Transverse colon (tissue), 4 donors: ENCODE measurements at regions not wholly inside any gene's neighbourhood (a gene's known extent, or its start where the extent isn't known, plus 50 kb on each side); places are given as distances from the start of the nearest gene placed in this dataset.
"Not testable (repeated sequence)": the region's sequence is repeated elsewhere in the genome, so short reads cannot be mapped to it uniquely, and the experiment has no call there.

Source experiments
- DNase-seq: peaks from one replicate; pipeline ENCODE4 v3.0.0-alpha.2; 2019
- H3K27ac ChIP-seq, 4 donors: fragments of 200-600 bp; sonication (generic); 2 replicates each; pipeline ENCODE4 v1.5.1; 2016 to 2018; ENCODE audit warnings: inconsistent platforms in 4 of 4
- H3K27me3 ChIP-seq: fragments of 200-600 bp; sonication (generic); 2 replicates; pipeline ENCODE4 v1.5.1; 2017; ENCODE audit warnings: inconsistent platforms
- H3K36me3 ChIP-seq, 4 donors: fragments of 200-600 bp; sonication (generic); 2 replicates each; pipeline ENCODE4 v1.5.1; 2017 to 2019; ENCODE audit warnings: inconsistent platforms in 4 of 4
- H3K4me1 ChIP-seq, 4 donors: fragments of 200-600 bp; sonication (generic); 2 replicates each; pipeline ENCODE4 v1.5.1; 2017 to 2020; ENCODE audit warnings: inconsistent platforms in 4 of 4
- H3K4me3 ChIP-seq, 4 donors: fragments of 200-600 bp; sonication (generic); 1 replicate in 1 of 4; 2 replicates in 3 of 4; pipeline versions ENCODE4 v1.5.1 to v1.6.1; 2017 to 2019; ENCODE audit warnings: inconsistent platforms in 4 of 4
- H3K9me3 ChIP-seq, 2 donors: fragments of 200-600 bp; sonication (generic); 2 replicates each; pipeline ENCODE4 v1.5.1; 2017 to 2019; ENCODE audit warnings: inconsistent platforms in 2 of 2
- EP300 ChIP-seq: sonication (generic); formaldehyde crosslinking; IDR thresholded peaks from one replicate; pipeline ENCODE4 v1.6.1; 2017; ENCODE audit warnings: antibody characterized with exemption, low read depth
- POLR2A ChIP-seq: fragments of 450-650 bp; IDR thresholded peaks from one replicate; pipeline ENCODE4 v1.6.1; 2016; ENCODE audit warnings: antibody characterized with exemption, mild to moderate bottlenecking, moderate library complexity
- POLR2AphosphoS5 ChIP-seq, 3 donors: sonication (generic); formaldehyde crosslinking; IDR thresholded peaks; one replicate each; pipeline ENCODE4 v1.6.1; 2016; ENCODE audit warnings: antibody characterized with exemption in 3 of 3
- WGBS, 2 donors: methylation state at CpG; one replicate each; pipeline ENCODE4 v1.1.5; 2018; ENCODE audit warnings: low coverage in 1 of 2; 5-methylcytosine and 5-hydroxymethylcytosine counted together
- in situ Hi-C, 4 donors: fragments of 200-750 bp; cut with MboI; loops; one replicate each; pipeline versions ENCODE4 v1.15.0 to v1.15.1; 2017; ENCODE audit warnings: low sequenced_read_pairs in 3 of 4, low pct_ligation_motif_present in 1 of 4, low pct_unique_long_range_greater_than_20kb in 1 of 4
- intact Hi-C: fragments of 100-400 bp; cut with DNase I; formaldehyde crosslinking; loops from one replicate; pipeline ENCODE4 v1.15.1; 2023; ENCODE audit warnings: low total_unique reads
- TF ChIP-seq, protein P1 (sequence below), 5 experiments: fragments of 200-600 bp in 3 of 5; fragments of 450-650 bp in 2 of 5; sonication (generic) in 3 of 5; IDR thresholded peaks; 1 replicate in 2 of 5; 2 replicates in 3 of 5; pipeline ENCODE4 v1.5.1; 2016 to 2017; ENCODE audit warnings: antibody characterized with exemption in 5 of 5, inconsistent platforms in 3 of 5, mild to moderate bottlenecking in 2 of 5, moderate library complexity in 1 of 5

DNA sequence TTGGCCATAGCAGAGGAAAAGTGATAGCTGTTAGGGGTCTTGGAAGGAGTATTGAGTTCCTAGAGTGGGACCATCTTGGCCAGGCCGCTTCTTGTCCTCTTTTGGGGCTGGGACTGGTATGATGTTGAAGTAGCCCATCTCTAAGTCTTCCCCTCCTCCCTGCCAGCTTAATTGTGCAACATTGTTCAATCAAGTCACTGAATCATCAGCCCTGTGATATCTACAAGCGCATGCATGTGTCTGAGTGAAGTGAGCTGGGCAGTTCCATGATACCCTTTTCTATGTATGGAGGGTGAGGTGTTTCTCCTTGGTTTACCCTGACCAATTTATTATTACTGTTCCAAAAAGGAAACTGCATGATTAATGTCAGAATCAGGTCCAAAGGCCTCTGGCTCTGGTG is 112.2 kb downstream of the C9orf152 start:
- Histone ChIP-seq H3K27me3 (no peaks in the 10 kb centered on the region), H3K36me3 (no peaks in the 10 kb centered on the region), H3K4me1 (peaks cover 0 to 23% (median 4%) of the 10 kb centered on the region in 4 donors), H3K4me3 (no peak overlapping the region), H3K27ac (peak overlapping the region in 1 of 4 donors; percentile 8), H3K9me3 (no peaks in the 10 kb centered on the region)
- WGBS, 2 donors = 85 to 100% methylated on average over 1 to 2 of the region's 2 CpGs
- TF ChIP-seq EP300 (no peak), POLR2A (no peak), POLR2AphosphoS5 (IDR thresholded peaks at IDR 0.05) (peak in 1 of 3 donors; percentile 8)
- intact Hi-C loops (no loop called here), in situ Hi-C loops (no loop called here)
- no peak for DNase-seq

DNA sequence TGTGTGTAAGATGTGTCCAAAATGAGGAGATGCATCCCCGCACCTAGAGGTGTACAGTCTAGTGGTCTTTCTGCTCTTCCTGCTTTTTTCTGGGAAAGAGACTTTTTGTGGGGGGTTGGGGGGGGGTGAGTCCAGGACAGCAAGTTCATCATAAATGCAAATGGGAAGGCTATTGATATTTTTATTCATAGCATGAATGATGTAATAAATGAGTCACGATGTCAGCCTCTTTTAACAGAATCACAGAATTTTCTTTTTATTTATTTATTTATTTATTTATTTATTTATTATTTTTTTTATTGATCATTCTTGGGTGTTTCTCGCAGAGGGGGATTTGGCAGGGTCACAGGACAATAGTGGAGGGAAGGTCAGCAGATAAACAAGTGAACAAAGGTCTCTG is 111.3 kb downstream of the C9orf152 start:
- intact Hi-C loops, H3K36me3 ChIP-seq, DNase-seq, H3K27me3 ChIP-seq, in situ Hi-C loops, H3K4me3 ChIP-seq, H3K9me3 ChIP-seq: not testable (repeated sequence)
- Histone ChIP-seq H3K27ac (peak overlapping the region in 1 of 4 donors; percentile 8), H3K4me1 (peaks cover 0 to 23% (median 4%) of the 10 kb centered on the region in 4 donors)
- WGBS, 2 donors = 85 to 90% methylated on average over 2 to 3 of the region's 3 CpGs

DNA sequence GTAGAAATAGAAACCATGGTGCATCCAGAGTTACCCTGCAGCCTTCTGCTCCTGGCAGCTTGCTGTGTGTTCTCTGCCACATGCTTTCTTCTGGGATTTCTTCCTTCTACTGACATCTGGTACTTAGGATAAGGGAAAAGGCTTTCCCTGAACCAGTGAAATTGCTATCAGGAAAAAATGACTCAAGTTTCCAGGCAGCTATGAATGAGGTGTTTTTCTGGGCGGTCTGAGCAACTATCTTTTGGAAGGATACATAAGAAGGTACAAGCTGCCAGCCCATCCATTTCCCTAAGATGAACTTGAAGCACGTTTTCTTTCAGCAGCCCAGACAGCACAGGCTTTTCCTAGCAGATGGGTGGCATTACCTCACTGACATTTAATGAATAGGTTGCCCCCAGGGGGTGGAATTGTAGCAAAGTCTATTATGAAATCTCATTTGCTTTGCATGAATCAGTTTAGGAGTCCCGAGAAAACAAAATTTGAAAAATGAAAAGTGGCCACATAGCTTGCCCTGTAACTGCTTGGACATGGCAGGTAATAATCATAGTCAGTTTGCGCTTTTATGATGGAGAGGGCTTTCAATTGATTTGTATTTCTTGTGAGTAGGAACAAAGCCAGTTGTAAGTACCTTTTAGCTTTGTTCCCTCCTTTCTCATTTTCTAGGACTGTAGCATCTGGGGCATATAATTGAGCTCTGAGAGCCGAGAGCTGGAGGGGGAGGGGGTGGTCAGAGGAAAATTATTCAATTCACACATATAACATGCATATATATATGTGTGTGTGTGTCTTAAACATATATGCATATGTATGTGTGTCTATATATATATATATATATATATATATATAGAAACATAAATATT is 108.5 kb downstream of the C9orf152 start:
- peak overlapping the region in 1 of 4 donors; percentile 3 for H3K27ac ChIP-seq
- no peaks in the 10 kb centered on the region for H3K36me3 ChIP-seq
- H3K4me1 ChIP-seq = peaks cover 0 to 32% (median 4%) of the 10 kb centered on the region in 4 donors
- TF ChIP-seq POLR2A (no peak), POLR2AphosphoS5 (IDR thresholded peaks at IDR 0.05) (peak in 2 of 3 donors; percentile 26 to 37), EP300 (peak; percentile 27)
- DNase-seq = no peak
- no peaks in the 10 kb centered on the region for H3K9me3 ChIP-seq
- H3K4me3 ChIP-seq = no peak overlapping the region
- no peaks in the 10 kb centered on the region for H3K27me3 ChIP-seq
- 71 to 93% methylated on average over 3 to 5 of the region's 5 CpGs for WGBS, 2 donors
- in situ Hi-C loops = no loop called here
- intact Hi-C loops = no loop called here

DNA sequence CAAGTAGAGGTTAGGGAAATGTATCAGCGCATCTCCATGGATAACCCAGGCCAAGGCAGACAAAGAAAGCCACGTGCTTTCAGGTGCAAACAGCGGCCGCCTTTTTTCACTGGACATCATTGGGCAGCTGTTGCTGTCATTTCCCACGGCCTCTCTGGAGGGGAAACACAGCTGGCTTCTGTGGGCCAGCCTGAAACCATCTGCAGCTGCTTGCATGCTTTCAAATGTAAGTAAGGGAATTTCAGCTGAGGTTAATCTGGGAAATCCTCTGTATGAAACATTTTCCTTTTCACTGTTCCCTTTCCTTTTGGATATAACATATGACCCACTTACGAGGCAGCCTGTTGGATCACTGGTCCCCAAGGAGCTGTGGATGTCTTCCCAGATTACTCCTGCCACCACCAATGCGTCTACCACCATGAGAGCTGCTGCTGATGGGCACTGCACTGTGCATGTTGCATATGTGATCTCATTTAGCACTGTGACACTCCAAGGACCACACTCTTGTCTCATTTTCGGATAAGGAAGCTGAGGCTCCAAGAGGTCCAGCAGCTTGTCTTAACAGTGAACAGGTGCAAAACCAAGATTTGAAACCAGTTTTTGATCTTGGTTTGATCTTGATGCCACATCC is 106.3 kb downstream of the C9orf152 start:
- Histone ChIP-seq H3K27me3 (no peaks in the 10 kb centered on the region), H3K36me3 (no peaks in the 10 kb centered on the region), H3K4me1 (peaks cover 0 to 33% (median 4%) of the 10 kb centered on the region in 4 donors), H3K4me3 (no peak overlapping the region), H3K27ac (peak overlapping the region in 3 of 4 donors; percentile 14 to 60 (median 46)), H3K9me3 (no peaks in the 10 kb centered on the region)
- 70 to 85% methylated on average over 4 to 8 of the region's 8 CpGs for WGBS, 2 donors
- in situ Hi-C loops = no loop called here
- TF ChIP-seq EP300 (no peak), POLR2A (no peak), POLR2AphosphoS5 (IDR thresholded peaks at IDR 0.05) (no peak)
- TF ChIP-seq, protein P1, sequence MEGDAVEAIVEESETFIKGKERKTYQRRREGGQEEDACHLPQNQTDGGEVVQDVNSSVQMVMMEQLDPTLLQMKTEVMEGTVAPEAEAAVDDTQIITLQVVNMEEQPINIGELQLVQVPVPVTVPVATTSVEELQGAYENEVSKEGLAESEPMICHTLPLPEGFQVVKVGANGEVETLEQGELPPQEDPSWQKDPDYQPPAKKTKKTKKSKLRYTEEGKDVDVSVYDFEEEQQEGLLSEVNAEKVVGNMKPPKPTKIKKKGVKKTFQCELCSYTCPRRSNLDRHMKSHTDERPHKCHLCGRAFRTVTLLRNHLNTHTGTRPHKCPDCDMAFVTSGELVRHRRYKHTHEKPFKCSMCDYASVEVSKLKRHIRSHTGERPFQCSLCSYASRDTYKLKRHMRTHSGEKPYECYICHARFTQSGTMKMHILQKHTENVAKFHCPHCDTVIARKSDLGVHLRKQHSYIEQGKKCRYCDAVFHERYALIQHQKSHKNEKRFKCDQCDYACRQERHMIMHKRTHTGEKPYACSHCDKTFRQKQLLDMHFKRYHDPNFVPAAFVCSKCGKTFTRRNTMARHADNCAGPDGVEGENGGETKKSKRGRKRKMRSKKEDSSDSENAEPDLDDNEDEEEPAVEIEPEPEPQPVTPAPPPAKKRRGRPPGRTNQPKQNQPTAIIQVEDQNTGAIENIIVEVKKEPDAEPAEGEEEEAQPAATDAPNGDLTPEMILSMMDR (IDR thresholded peaks at IDR 0.05) = no peak
- intact Hi-C loops = no loop called here
- DNase-seq = peak; percentile 62

DNA sequence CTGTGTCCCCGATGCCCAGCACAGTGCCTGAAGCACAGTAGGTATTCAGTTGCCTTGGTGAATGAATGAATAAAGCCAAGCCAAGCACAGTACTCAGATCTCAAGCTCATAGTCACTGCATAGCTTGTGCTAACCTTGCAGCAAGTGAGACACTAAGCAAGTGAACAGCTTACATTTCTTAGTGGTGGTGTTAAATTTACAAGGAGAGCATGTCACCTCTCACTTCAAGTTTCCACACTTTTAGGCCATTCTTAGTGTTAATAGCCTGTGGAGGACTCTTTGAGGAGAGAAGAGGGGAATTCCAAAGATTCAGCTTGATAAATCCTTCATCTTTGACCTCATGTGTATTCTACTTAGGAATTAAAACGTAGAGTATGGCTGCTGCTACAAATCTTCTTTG is 104.7 kb downstream of the C9orf152 start:
- intact Hi-C loops (no loop called here), in situ Hi-C loops (no loop called here)
- Histone ChIP-seq H3K9me3 (no peaks in the 10 kb centered on the region), H3K27me3 (no peaks in the 10 kb centered on the region), H3K4me3 (no peak overlapping the region), H3K27ac (peak overlapping the region; percentile 12 to 60 (median 31)), H3K36me3 (no peaks in the 10 kb centered on the region), H3K4me1 (peaks cover 0 to 33% (median 4%) of the 10 kb centered on the region in 4 donors)
- no peak for DNase-seq
- 76 to 78% methylated on average over 1 to 2 of the region's 2 CpGs for WGBS, 2 donors
- TF ChIP-seq EP300 (no peak), POLR2A (no peak), POLR2AphosphoS5 (IDR thresholded peaks at IDR 0.05) (no peak)
- TF ChIP-seq, protein P1 (IDR thresholded peaks at IDR 0.05) = no peak
